IMR-90 (cell line): ENCODE measurements at regions not wholly inside any gene's neighbourhood (a gene's known extent, or its start where the extent isn't known, plus 50 kb on each side); places are given as distances from the start of the nearest gene placed in this dataset.

ENCODE experiments used
- ATAC-seq: fragments of 200-7000 bp; cut with Tn5 transposase; 2 replicates; pipeline ENCODE4 v1.9.1; 2020; ENCODE audit warnings: low read depth, mild to moderate bottlenecking, moderate library complexity
- BruUV-seq: library from RNA; stranded (reverse); fragments of 400-500 nt; replicated peaks from 2 replicates; lab custom pipeline; 2021; lab: Mats Ljungman, UMichigan
- CTCF ChIA-PET: fragments of 300-600 bp; formaldehyde crosslinking; extraction: SDS; loops from one replicate; lab custom pipeline; 2021; ENCODE audit warnings: antibody characterized with exemption; lab: Yijun Ruan, JAX
- POLR2A ChIA-PET: fragments of 300-600 bp; sonication (Branson Sonifier 250); formaldehyde crosslinking; loops from one replicate; lab custom pipeline; 2022; ENCODE audit warnings: antibody characterized with exemption; ENCODE audit not compliant: unreplicated experiment; lab: Charles Lee
- DNase-seq: peaks from one replicate; pipeline ENCODE4 v3.0.0; 2013
- H2AFZ ChIP-seq: replicated peaks from 2 replicates; pipeline ENCODE3; 2013; ENCODE audit warnings: low read length, mild to moderate bottlenecking; ENCODE audit not compliant: poor library complexity
- H2AK5ac ChIP-seq: 2 replicates; pipeline ENCODE4 v1.6.1; 2013; ENCODE audit warnings: low read depth, low read length, inconsistent platforms
- H2AK9ac ChIP-seq: replicated peaks from 2 replicates; pipeline ENCODE3; 2013; ENCODE audit warnings: mild to moderate bottlenecking, low read depth, low read length, moderate library complexity; ENCODE audit not compliant: poor library complexity
- H2BK120ac ChIP-seq: 2 replicates; pipeline ENCODE4 v1.6.1; 2013; ENCODE audit warnings: low read depth, low read length, inconsistent platforms
- H2BK15ac ChIP-seq: 3 replicates; pipeline ENCODE4 v1.6.1; 2013; ENCODE audit warnings: low read depth, low read length, inconsistent platforms
- H2BK20ac ChIP-seq: 2 replicates; pipeline ENCODE4 v1.6.1; 2013; ENCODE audit warnings: low read depth, mild to moderate bottlenecking, inconsistent platforms, low read length, moderate library complexity
- H2BK5ac ChIP-seq: 2 replicates; pipeline ENCODE4 v1.6.1; 2013; ENCODE audit warnings: mild to moderate bottlenecking, low read depth, low read length, inconsistent platforms; ENCODE audit not compliant: poor library complexity, severe bottlenecking
- H3K14ac ChIP-seq: replicated peaks from 2 replicates; pipeline ENCODE4 v1.6.1; 2013; ENCODE audit warnings: low read depth, low read length, inconsistent platforms
- H3K18ac ChIP-seq: 2 replicates; pipeline ENCODE4 v1.6.1; 2013; ENCODE audit warnings: low read depth, low read length, control low read depth
- H3K23ac ChIP-seq: 2 replicates; pipeline ENCODE4 v1.6.1; 2013; ENCODE audit warnings: low read depth, low read length, inconsistent platforms
- H3K27ac ChIP-seq: 2 replicates; pipeline ENCODE4 v1.5.1; 2013; ENCODE audit warnings: mild to moderate bottlenecking, control low read depth, low read length; ENCODE audit not compliant: insufficient read depth
- H3K27me3 ChIP-seq: 2 replicates; pipeline ENCODE4 v1.6.1; 2013; ENCODE audit warnings: low read length; ENCODE audit not compliant: control insufficient read depth, insufficient read depth
- H3K36me3 ChIP-seq: 2 replicates; pipeline ENCODE4 v1.6.1; 2013; ENCODE audit warnings: low read length, mixed read lengths; ENCODE audit not compliant: control insufficient read depth, insufficient read depth
- H3K4ac ChIP-seq: 2 replicates; pipeline ENCODE4 v1.6.1; 2013; ENCODE audit warnings: low read depth, low read length, inconsistent platforms
- H3K4me1 ChIP-seq: 2 replicates; pipeline ENCODE4 v1.6.1; 2013; ENCODE audit warnings: low read length, mixed read lengths; ENCODE audit not compliant: control insufficient read depth, insufficient read depth
- H3K4me2 ChIP-seq: 2 replicates; pipeline ENCODE4 v1.6.1; 2013; ENCODE audit warnings: low read depth, mild to moderate bottlenecking, control low read depth, low read length, moderate library complexity
- H3K4me3 ChIP-seq: 2 replicates; pipeline ENCODE4 v1.5.1; 2013; ENCODE audit warnings: low read depth, mild to moderate bottlenecking, control low read depth, low read length, moderate library complexity; ENCODE audit not compliant: insufficient read depth
- H3K56ac ChIP-seq: 2 replicates; pipeline ENCODE4 v1.6.1; 2013; ENCODE audit warnings: low read length, inconsistent platforms; ENCODE audit not compliant: insufficient read depth; ENCODE audit errors: extremely low read depth
- H3K79me1 ChIP-seq, 2 experiments: 2 replicates each; pipeline ENCODE4 v1.6.1; 2013; ENCODE audit warnings: low read length in 2 of 2, inconsistent platforms in 1 of 2, low read depth in 1 of 2
- H3K9ac ChIP-seq: 2 replicates; pipeline ENCODE4 v1.6.1; 2013; ENCODE audit warnings: low read depth, low read length, control low read depth
- H3K9me1 ChIP-seq: 2 replicates; pipeline ENCODE4 v1.6.1; 2013; ENCODE audit warnings: low read length, inconsistent platforms; ENCODE audit not compliant: insufficient read depth
- H3K9me3 ChIP-seq: 2 replicates; pipeline ENCODE4 v1.6.1; 2013; ENCODE audit warnings: low read length; ENCODE audit not compliant: control insufficient read depth, insufficient read depth
- H4K20me1 ChIP-seq: 2 replicates; pipeline ENCODE4 v1.6.1; 2013; ENCODE audit warnings: low read length, inconsistent platforms; ENCODE audit not compliant: insufficient read depth
- H4K5ac ChIP-seq: 2 replicates; pipeline ENCODE4 v1.6.1; 2013; ENCODE audit warnings: mild to moderate bottlenecking, low read depth, low read length, control low read depth
- H4K8ac ChIP-seq, 2 experiments: 2 replicates each; pipeline ENCODE4 v1.6.1; 2013; ENCODE audit warnings: low read depth in 2 of 2, low read length in 2 of 2, control low read depth in 1 of 2, inconsistent platforms in 1 of 2
- H4K91ac ChIP-seq: 2 replicates; pipeline ENCODE4 v1.6.1; 2013; ENCODE audit warnings: low read depth, low read length, inconsistent platforms; ENCODE audit not compliant: insufficient read depth
- CEBPB ChIP-seq: IDR thresholded peaks from 2 replicates; pipeline ENCODE4 v1.6.1; 2012; ENCODE audit warnings: low read depth, low read length, improper control_type of control experiment
- FOS ChIP-seq: fragments of 150-350 bp; IDR thresholded peaks from 2 replicates; pipeline ENCODE4 v1.6.1; 2016; ENCODE audit warnings: low read depth, low read length
- MAZ ChIP-seq: IDR thresholded peaks from 2 replicates; pipeline ENCODE4 v1.6.1; 2012; ENCODE audit warnings: low read depth, mild to moderate bottlenecking, low read length, improper control_type of control experiment, moderate library complexity, borderline replicate concordance
- MXI1 ChIP-seq: IDR thresholded peaks from 2 replicates; pipeline ENCODE4 v1.6.1; 2012; ENCODE audit warnings: low read depth, mild to moderate bottlenecking, low read length, moderate library complexity, borderline replicate concordance
- RCOR1 ChIP-seq: IDR thresholded peaks from 2 replicates; pipeline ENCODE4 v1.6.1; 2012; ENCODE audit warnings: mild to moderate bottlenecking, low read length, improper control_type of control experiment; ENCODE audit not compliant: insufficient replicate concordance
- SMC3 ChIP-seq: fragments of 150-350 bp; IDR thresholded peaks from 2 replicates; pipeline ENCODE4 v1.6.1; 2016; ENCODE audit warnings: low read depth, mild to moderate bottlenecking, antibody characterized with exemption, low read length, moderate library complexity
- WGBS, 2 experiments: methylation state at CpG; one replicate each; pipeline versions ENCODE4 v1.1.5 to v1.1.7; 2013; ENCODE audit warnings: missing lambda C conversion rate in 2 of 2; ENCODE audit not compliant: insufficient read length in 1 of 2; ENCODE audit errors: extremely low coverage in 2 of 2; 5-methylcytosine and 5-hydroxymethylcytosine counted together
- dilution Hi-C: fragments of 300-500 bp; cut with HindIII; formaldehyde crosslinking; loops from one replicate; pipeline ENCODE4 v1.14.3; 2018; ENCODE audit warnings: low sequenced_read_pairs; ENCODE audit not compliant: unreplicated experiment
- in situ Hi-C: fragments of 300-500 bp; cut with MboI; formaldehyde crosslinking; loops from 3 replicates; pipeline ENCODE4 v1.14.3; 2019; ENCODE audit warnings: low sequenced_read_pairs, inconsistent platforms, mixed read lengths
- intact Hi-C: fragments of 100-400 bp; cut with micrococcal nuclease; formaldehyde crosslinking; loops from 2 replicates; pipeline ENCODE4 v1.10.0; 2022
- TF ChIP-seq, protein P1 (sequence below): fragments of 150-350 bp; IDR thresholded peaks from 2 replicates; pipeline ENCODE4 v1.6.1; 2017; ENCODE audit warnings: mild to moderate bottlenecking, antibody characterized with exemption, low read length, low read depth
- TF ChIP-seq, protein P2 (sequence below): conservative IDR thresholded peaks from 2 replicates; pipeline ENCODE4 v1.5.1; 2012; ENCODE audit warnings: mild to moderate bottlenecking, low read depth, low read length, improper control_type of control experiment

DNA sequence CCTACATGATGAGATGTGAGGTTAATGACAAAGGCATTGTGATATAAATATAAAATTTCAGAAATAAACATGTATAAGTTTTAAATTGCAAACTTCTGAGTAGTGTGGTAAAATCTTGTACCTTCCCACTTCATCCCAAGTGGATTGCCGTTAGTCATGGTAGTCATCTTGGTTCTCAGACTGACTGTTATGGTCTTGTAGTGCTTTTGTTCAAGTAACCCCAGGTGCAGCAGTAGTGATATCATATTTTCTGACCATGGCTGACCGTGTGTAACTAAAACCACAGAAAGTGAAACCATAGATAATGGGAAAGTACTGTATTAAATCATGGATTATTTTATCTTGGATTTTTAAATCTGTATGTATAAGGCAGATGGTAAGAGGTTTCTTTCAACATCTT is 74.8 kb upstream of the SLIT2 start:
- in situ Hi-C loops: no loop called here
- no peak for ATAC-seq
- Histone ChIP-seq H2AK5ac (no peak overlapping the region), H3K14ac (no peak overlapping the region), H3K79me1 (no peaks in the 10 kb centered on the region), H3K4me3 (no peak overlapping the region), H3K4ac (no peak overlapping the region), H3K9me1 (no peaks in the 10 kb centered on the region), H2AFZ (no peak overlapping the region), H4K91ac (no peak overlapping the region), H3K23ac (no peak overlapping the region), H2BK5ac (no peak overlapping the region), H3K56ac (no peak overlapping the region), H4K20me1 (no peaks in the 10 kb centered on the region), H3K9ac (no peak overlapping the region), H3K36me3 (no peaks in the 10 kb centered on the region), H3K18ac (no peak overlapping the region), H3K27ac (no peak overlapping the region), H4K8ac (no peak overlapping the region), H3K4me2 (no peak overlapping the region), H2AK9ac (no peak overlapping the region), H2BK120ac (no peak overlapping the region), H3K27me3 (no peaks in the 10 kb centered on the region), H2BK15ac (no peak overlapping the region), H3K4me1 (no peaks in the 10 kb centered on the region), H2BK20ac (no peak overlapping the region), H3K9me3 (no peaks in the 10 kb centered on the region; the same call in 1 of the 2 replicates), H4K5ac (no peak overlapping the region)
- dilution Hi-C loops: no loop called here
- POLR2A ChIA-PET: no interaction called here
- BruUV-seq: no TSS peak
- no CpG with 5 or more reads among the region's 2 CpGs for WGBS, 2 experiments
- CTCF ChIA-PET: no interaction called here
- DNase-seq: peak; percentile 34
- intact Hi-C loops: no loop called here
- TF ChIP-seq MAZ: no peak
- no peak for TF ChIP-seq FOS
- no peak for TF ChIP-seq CEBPB
- TF ChIP-seq, protein P1, sequence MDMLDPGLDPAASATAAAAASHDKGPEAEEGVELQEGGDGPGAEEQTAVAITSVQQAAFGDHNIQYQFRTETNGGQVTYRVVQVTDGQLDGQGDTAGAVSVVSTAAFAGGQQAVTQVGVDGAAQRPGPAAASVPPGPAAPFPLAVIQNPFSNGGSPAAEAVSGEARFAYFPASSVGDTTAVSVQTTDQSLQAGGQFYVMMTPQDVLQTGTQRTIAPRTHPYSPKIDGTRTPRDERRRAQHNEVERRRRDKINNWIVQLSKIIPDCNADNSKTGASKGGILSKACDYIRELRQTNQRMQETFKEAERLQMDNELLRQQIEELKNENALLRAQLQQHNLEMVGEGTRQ: no peak
- TF ChIP-seq RCOR1: no peak
- TF ChIP-seq, protein P2, sequence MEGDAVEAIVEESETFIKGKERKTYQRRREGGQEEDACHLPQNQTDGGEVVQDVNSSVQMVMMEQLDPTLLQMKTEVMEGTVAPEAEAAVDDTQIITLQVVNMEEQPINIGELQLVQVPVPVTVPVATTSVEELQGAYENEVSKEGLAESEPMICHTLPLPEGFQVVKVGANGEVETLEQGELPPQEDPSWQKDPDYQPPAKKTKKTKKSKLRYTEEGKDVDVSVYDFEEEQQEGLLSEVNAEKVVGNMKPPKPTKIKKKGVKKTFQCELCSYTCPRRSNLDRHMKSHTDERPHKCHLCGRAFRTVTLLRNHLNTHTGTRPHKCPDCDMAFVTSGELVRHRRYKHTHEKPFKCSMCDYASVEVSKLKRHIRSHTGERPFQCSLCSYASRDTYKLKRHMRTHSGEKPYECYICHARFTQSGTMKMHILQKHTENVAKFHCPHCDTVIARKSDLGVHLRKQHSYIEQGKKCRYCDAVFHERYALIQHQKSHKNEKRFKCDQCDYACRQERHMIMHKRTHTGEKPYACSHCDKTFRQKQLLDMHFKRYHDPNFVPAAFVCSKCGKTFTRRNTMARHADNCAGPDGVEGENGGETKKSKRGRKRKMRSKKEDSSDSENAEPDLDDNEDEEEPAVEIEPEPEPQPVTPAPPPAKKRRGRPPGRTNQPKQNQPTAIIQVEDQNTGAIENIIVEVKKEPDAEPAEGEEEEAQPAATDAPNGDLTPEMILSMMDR: no peak
- no peak for TF ChIP-seq MXI1
- no peak for TF ChIP-seq SMC3
